Inferior parietal cortex (tissue), 1 donor: ENCODE measurements at regions not wholly inside any gene's neighbourhood (a gene's known extent, or its start where the extent isn't known, plus 50 kb on each side); places are given as distances from the start of the nearest gene placed in this dataset.

ENCODE experiments used
- DNase-seq: peaks from one replicate; pipeline ENCODE4 v3.0.0-alpha.2; 2016; ENCODE audit errors: extremely low spot score

DNA sequence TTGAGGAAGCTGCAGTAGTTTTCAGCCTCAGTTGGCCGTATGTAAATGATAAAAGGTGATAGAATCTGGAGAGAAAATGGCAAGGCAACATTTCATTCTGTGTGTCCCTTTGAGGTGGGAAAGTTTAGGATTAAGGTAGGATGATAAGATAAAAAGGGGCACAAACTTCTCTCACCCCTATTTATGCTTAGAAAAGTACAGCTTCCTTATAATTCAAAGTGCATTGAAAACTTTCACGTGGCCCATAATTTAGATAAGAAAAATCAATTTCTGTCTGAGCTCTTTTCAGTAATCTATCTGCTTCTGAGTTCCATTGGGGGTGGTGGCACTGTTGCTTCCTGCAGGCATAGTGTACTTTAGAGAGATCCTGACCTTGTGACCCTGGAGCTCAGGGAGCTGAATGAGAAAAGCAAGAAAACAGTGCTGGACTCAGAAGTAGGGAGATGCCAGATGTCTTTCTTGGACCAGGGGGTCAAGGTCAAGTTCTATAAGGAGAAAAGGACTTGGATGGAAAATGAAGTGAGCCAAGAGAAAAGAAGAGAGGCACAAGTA lies 187.3 kb downstream of the NDFIP2 start:
- DNase-seq, result no peak

DNA sequence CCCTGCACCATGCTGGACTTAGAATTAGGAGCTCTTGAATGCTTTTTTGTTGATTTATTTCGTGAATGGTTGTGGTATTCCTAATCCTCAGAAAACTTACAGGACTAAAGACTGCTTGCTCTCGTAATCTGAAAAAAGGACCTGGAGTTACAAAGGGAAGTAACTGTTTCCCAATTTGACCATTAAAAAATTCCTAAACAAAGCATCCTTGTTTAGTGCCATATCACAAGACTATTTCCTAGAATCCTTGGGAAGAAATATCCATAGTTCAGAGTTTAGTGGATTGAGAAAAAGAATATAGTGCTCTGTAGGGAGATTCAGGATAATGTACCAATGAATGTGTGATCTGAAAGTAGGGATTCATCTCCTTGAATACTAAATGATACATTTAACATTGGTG lies 186.8 kb downstream of the NDFIP2 start:
- DNase-seq, result no peak

GRCh38 chr13:79663977-79664636 lies 183.2 kb downstream of the NDFIP2 start:
- no peak for DNase-seq

- peak; percentile 13 for DNase-seq
These were observed 182.5 kb downstream of the NDFIP2 start for GRCh38 chr13:79663435-79663834.

GRCh38 chr13:79662882-79663281 lies 181.9 kb downstream of the NDFIP2 start:
- DNase-seq, result peak; percentile 29

GRCh38 chr13:79660361-79660760 lies 179.4 kb downstream of the NDFIP2 start:
- no peak for DNase-seq

DNA sequence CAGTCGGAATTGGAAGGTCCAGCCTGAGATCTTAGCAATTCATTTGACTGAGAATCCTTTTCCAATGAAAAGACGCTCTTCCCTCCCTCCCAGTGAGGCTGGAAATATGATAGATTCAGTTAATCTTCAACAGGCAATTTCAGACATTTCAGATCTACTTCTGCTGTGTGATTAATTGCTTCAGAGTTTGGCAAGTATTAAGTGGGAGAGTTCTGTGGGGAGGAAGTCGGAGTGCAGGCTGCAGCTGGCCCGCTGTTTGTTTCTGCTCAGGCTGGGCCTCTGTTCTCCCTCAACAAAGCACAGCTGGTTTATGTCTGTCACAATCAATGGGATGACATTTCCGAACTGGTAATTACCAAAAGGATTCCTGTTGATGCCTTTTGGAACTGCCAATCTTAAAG lies 178.2 kb downstream of the NDFIP2 start:
- no peak for DNase-seq

GRCh38 chr13:79658333-79658975 lies 177.5 kb downstream of the NDFIP2 start:
- no peak for DNase-seq

DNA sequence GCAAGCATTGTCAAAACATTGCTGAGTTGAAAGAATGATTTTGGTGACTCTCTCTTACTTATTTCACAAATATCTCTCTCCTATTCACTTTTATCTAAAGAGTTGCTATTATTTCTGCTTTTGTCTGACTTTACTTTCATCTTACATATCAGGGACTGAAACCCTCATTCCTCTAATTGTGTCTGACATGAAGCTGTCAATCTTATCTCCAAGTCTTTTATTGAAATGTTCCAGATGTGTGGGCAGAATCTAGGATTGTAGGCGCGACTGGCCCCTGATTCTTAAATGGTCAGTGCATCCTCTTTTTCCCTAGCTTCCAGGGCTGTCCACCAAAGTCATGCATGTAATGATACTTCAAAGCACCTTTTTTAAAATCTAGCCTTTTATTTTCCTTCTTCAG lies 174.6 kb downstream of the NDFIP2 start:
- DNase-seq, result no peak

- no peak for DNase-seq
These were observed 173.6 kb downstream of the NDFIP2 start for GRCh38 chr13:79654520-79654919.

GRCh38 chr13:79650688-79651087 lies 169.7 kb downstream of the NDFIP2 start:
- no peak for DNase-seq

- DNase-seq, result no peak
These were observed 167.2 kb downstream of the NDFIP2 start for GRCh38 chr13:79648191-79648590.

GRCh38 chr13:79647533-79647932 lies 166.6 kb downstream of the NDFIP2 start:
- no peak for DNase-seq

GRCh38 chr13:79646880-79647279 lies 165.9 kb downstream of the NDFIP2 start:
- DNase-seq, result no peak

DNA sequence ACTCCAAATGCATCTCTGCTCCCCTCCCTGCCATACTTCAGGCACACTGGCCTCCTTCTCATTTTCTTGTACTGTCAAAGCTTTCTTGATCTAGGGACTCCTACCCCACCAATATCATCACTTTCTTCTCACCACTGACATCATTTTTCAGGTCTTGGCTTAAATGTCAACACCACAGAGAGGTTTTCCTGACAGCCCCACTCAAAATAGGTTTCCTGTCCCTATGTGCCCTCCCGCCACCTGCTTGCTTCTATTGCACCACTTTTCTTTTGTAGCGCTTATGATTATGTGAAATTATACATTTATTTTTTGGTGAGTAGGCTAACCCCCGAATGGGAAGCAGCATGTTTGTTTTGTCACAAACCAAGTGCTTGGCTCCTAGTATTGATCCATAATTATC lies 164.6 kb downstream of the NDFIP2 start:
- DNase-seq, result no peak

GRCh38 chr13:79642596-79642995 lies 161.6 kb downstream of the NDFIP2 start:
- DNase-seq, result no peak

GRCh38 chr13:79637133-79637763 lies 156.3 kb downstream of the NDFIP2 start:
- no peak for DNase-seq

GRCh38 chr13:79631051-79631659 lies 150.2 kb downstream of the NDFIP2 start:
- DNase-seq, result no peak

GRCh38 chr13:79628463-79628862 lies 147.5 kb downstream of the NDFIP2 start:
- DNase-seq, result no peak

- no peak for DNase-seq
These were observed 146.0 kb downstream of the NDFIP2 start for GRCh38 chr13:79626924-79627323.

- DNase-seq, result no peak
These were observed 144.6 kb downstream of the NDFIP2 start for GRCh38 chr13:79625517-79625916.

GRCh38 chr13:79621902-79622301 lies 140.9 kb downstream of the NDFIP2 start:
- no peak for DNase-seq

GRCh38 chr13:79621449-79621848 lies 140.5 kb downstream of the NDFIP2 start:
- no peak for DNase-seq
